ENCODE measurements at regions not wholly inside any gene's neighbourhood (a gene's known extent, or its start where the extent isn't known, plus 50 kb on each side); places are given as distances from the start of the nearest gene placed in this dataset.

GRCh38 chr4:181193131-181193930 is 1049.9 kb upstream of the TENM3 start:
- Histone ChIP-seq H3K36me3 (ENCODE audit: insufficient read depth, low read length) (no peaks in the 10 kb centered on the region), H3K27me3 (ENCODE audit: insufficient read depth, low read length) (no peaks in the 10 kb centered on the region), H3K4me3 (ENCODE audit: low read length) (no peak overlapping the region), H3K9me3 (ENCODE audit: low read length) (no peaks in the 10 kb centered on the region), H2AFZ (ENCODE audit: low read depth, low read length) (peak overlapping the region; percentile 12), H3K4me1 (ENCODE audit: insufficient read depth, low read length) (peaks cover 15% of the 10 kb centered on the region)

- Histone ChIP-seq H3K4me1 (ENCODE audit: insufficient read depth, low read length) (peaks cover 15% of the 10 kb centered on the region), H3K27me3 (ENCODE audit: insufficient read depth, low read length) (no peaks in the 10 kb centered on the region), H3K4me3 (ENCODE audit: low read length) (no peak overlapping the region), H3K9me3 (ENCODE audit: low read length) (no peaks in the 10 kb centered on the region), H2AFZ (ENCODE audit: low read depth, low read length) (no peak overlapping the region), H3K36me3 (ENCODE audit: insufficient read depth, low read length) (no peaks in the 10 kb centered on the region)
Measured at GRCh38 chr4:181194096-181194495, 1049.1 kb upstream of the TENM3 start.

GRCh38 chr4:181200076-181200475 is 1043.1 kb upstream of the TENM3 start:
- Histone ChIP-seq H3K9me3 (ENCODE audit: low read length) (no peaks in the 10 kb centered on the region), H3K4me1 (ENCODE audit: insufficient read depth, low read length) (peaks cover 15% of the 10 kb centered on the region), H3K36me3 (ENCODE audit: insufficient read depth, low read length) (no peaks in the 10 kb centered on the region), H2AFZ (ENCODE audit: low read depth, low read length) (no peak overlapping the region), H3K27me3 (ENCODE audit: insufficient read depth, low read length) (no peaks in the 10 kb centered on the region), H3K4me3 (ENCODE audit: low read length) (no peak overlapping the region)

GRCh38 chr4:181202240-181202639 is 1041.0 kb upstream of the TENM3 start:
- no peaks in the 10 kb centered on the region for H3K9me3 ChIP-seq (ENCODE audit: low read length)
- no peaks in the 10 kb centered on the region for H3K36me3 ChIP-seq (ENCODE audit: insufficient read depth, low read length)
- H3K4me3 ChIP-seq (ENCODE audit: low read length) = no peak overlapping the region
- H3K27me3 ChIP-seq (ENCODE audit: insufficient read depth, low read length) = no peaks in the 10 kb centered on the region
- H2AFZ ChIP-seq (ENCODE audit: low read depth, low read length) = no peak overlapping the region
- peaks cover 20% of the 10 kb centered on the region for H3K4me1 ChIP-seq (ENCODE audit: insufficient read depth, low read length)

- H3K4me1 ChIP-seq (ENCODE audit: insufficient read depth, low read length) = peaks cover 20% of the 10 kb centered on the region
Measured at GRCh38 chr4:181204109-181204508, 1039.1 kb upstream of the TENM3 start.

DNA sequence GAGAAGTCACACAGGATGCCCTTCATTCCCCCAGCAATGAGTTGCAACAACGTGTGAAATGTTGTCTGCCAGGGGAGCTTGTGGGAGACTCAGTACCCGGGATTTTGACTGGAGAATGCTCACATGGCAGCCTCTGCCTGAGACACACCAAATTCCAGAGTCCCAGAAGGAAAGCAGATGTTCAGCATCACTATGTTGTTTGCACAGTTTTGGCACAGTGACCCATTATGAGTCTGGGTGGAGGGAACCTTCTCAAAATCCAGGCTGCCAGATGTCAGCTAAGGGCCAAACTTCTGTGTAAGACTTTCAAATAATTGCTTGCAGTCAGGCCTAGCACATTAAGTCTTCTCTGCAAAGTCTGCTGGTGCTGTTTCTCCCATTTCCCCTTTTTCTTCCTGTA is 1029.7 kb upstream of the TENM3 start:
- no peak overlapping the region for H2AFZ ChIP-seq (ENCODE audit: low read depth, low read length)
- H3K4me1 ChIP-seq (ENCODE audit: insufficient read depth, low read length) = peaks cover 5% of the 10 kb centered on the region
- no peaks in the 10 kb centered on the region for H3K27me3 ChIP-seq (ENCODE audit: insufficient read depth, low read length)
- H3K36me3 ChIP-seq (ENCODE audit: insufficient read depth, low read length) = no peaks in the 10 kb centered on the region
- H3K9me3 ChIP-seq (ENCODE audit: low read length) = no peaks in the 10 kb centered on the region
- no peak overlapping the region for H3K4me3 ChIP-seq (ENCODE audit: low read length)

More at GRCh38 chr4:181204109-181204508, 1039.1 kb upstream of the TENM3 start:
- Histone ChIP-seq H3K9me3 (ENCODE audit: low read length) (no peaks in the 10 kb centered on the region), H2AFZ (ENCODE audit: low read depth, low read length) (no peak overlapping the region), H3K27me3 (ENCODE audit: insufficient read depth, low read length) (no peaks in the 10 kb centered on the region), H3K36me3 (ENCODE audit: insufficient read depth, low read length) (no peaks in the 10 kb centered on the region), H3K4me3 (ENCODE audit: low read length) (no peak overlapping the region)

GRCh38 chr4:181216501-181216900 is 1026.7 kb upstream of the TENM3 start:
- Histone ChIP-seq H3K4me1 (ENCODE audit: insufficient read depth, low read length) (peaks cover 5% of the 10 kb centered on the region), H3K36me3 (ENCODE audit: insufficient read depth, low read length) (no peaks in the 10 kb centered on the region), H3K27me3 (ENCODE audit: insufficient read depth, low read length) (no peaks in the 10 kb centered on the region), H3K4me3 (ENCODE audit: low read length) (no peak overlapping the region), H3K9me3 (ENCODE audit: low read length) (no peaks in the 10 kb centered on the region), H2AFZ (ENCODE audit: low read depth, low read length) (no peak overlapping the region)

- H3K27me3 ChIP-seq (ENCODE audit: insufficient read depth, low read length) = no peaks in the 10 kb centered on the region
- no peaks in the 10 kb centered on the region for H3K9me3 ChIP-seq (ENCODE audit: low read length)
- no peak overlapping the region for H2AFZ ChIP-seq (ENCODE audit: low read depth, low read length)
- H3K4me1 ChIP-seq (ENCODE audit: insufficient read depth, low read length) = peaks cover 5% of the 10 kb centered on the region
- no peaks in the 10 kb centered on the region for H3K36me3 ChIP-seq (ENCODE audit: insufficient read depth, low read length)
- no peak overlapping the region for H3K4me3 ChIP-seq (ENCODE audit: low read length)
Measured at GRCh38 chr4:181219783-181220416, 1023.3 kb upstream of the TENM3 start.

DNA sequence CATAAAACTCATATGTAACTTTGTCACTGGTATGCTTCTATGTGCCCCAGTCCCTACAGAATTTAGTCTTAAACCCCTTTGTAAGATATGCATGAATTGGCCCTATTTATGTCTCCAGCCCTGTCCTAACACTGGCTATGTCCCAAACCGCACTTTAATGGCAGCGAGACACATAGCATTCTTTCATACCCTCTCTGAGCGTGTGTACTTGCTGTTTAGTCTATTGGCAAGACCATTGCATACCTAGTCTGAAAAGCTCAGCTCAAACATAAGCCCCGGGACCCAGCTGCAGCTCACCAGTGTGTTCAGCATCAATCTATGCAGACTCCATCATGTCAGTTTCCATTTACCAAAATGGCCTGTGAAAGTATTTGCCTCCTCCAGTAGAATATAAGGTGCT is 1018.4 kb upstream of the TENM3 start:
- no peak overlapping the region for H3K4me3 ChIP-seq (ENCODE audit: low read length)
- no peaks in the 10 kb centered on the region for H3K27me3 ChIP-seq (ENCODE audit: insufficient read depth, low read length)
- no peaks in the 10 kb centered on the region for H3K9me3 ChIP-seq (ENCODE audit: low read length)
- no peak overlapping the region for H2AFZ ChIP-seq (ENCODE audit: low read depth, low read length)
- H3K36me3 ChIP-seq (ENCODE audit: insufficient read depth, low read length) = no peaks in the 10 kb centered on the region
- H3K4me1 ChIP-seq (ENCODE audit: insufficient read depth, low read length) = no peaks in the 10 kb centered on the region

GRCh38 chr4:181225616-181226261 is 1017.5 kb upstream of the TENM3 start:
- Histone ChIP-seq H2AFZ (ENCODE audit: low read depth, low read length) (no peak overlapping the region), H3K4me3 (ENCODE audit: low read length) (no peak overlapping the region), H3K4me1 (ENCODE audit: insufficient read depth, low read length) (no peaks in the 10 kb centered on the region), H3K9me3 (ENCODE audit: low read length) (no peaks in the 10 kb centered on the region), H3K36me3 (ENCODE audit: insufficient read depth, low read length) (no peaks in the 10 kb centered on the region), H3K27me3 (ENCODE audit: insufficient read depth, low read length) (no peaks in the 10 kb centered on the region)

DNA sequence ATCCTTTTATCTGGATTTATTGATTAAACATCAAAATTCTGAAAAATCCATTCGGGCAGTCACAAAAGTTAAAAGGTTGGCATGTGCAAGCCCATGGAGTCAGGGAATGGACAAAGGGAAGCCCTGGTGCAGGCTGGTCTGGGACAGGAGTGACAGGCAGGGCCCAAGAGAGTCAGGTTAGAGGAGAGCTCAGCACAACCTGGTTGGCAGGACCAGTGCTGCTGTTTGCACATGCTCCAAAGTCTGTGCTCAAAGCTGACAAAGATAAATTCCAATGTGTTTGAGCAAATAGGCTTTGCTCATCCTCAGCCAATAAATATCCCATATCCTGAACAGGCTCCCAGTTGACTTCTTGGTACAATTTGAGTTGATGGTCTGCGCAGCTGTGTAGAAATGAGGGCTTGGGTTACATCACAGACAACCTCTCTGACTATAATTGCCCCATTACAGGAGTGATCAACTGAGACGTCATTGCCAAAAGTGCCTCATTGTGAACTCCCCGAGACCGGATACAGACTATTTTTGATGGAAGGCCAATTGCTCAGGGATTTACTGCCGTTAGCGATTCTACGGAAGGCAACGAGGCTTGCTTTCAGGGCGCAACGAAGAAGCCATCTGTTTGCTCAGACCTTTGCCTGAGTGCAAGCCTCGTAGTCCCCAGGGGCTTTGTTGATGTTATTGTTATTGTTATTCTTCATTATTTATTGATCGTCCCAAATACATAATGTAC is 1008.1 kb upstream of the TENM3 start:
- no peaks in the 10 kb centered on the region for H3K4me1 ChIP-seq (ENCODE audit: insufficient read depth, low read length)
- H3K27me3 ChIP-seq (ENCODE audit: insufficient read depth, low read length) = no peaks in the 10 kb centered on the region
- no peak overlapping the region for H2AFZ ChIP-seq (ENCODE audit: low read depth, low read length)
- no peak overlapping the region for H3K4me3 ChIP-seq (ENCODE audit: low read length)
- no peaks in the 10 kb centered on the region for H3K9me3 ChIP-seq (ENCODE audit: low read length)
- no peaks in the 10 kb centered on the region for H3K36me3 ChIP-seq (ENCODE audit: insufficient read depth, low read length)

DNA sequence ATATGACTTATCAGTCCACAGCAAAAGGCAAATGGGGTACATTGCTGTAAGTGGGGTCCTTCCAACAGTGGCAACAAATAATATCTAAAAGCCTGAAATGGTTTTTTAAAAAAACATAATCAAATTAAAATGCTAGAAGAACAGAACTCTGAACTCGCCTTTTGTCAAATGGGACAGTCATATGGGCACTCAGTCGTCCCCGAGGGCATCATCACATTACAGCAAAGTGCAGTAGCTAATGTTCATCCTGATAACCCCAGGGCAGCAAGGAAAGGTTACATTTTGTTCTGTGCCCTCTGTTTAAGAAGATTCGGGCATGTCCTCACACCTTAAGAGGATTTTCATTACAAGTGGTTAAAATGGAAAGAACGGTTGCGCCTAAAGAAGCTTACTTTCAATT is 997.9 kb upstream of the TENM3 start:
- no peaks in the 10 kb centered on the region for H3K27me3 ChIP-seq (ENCODE audit: insufficient read depth, low read length)
- no peaks in the 10 kb centered on the region for H3K9me3 ChIP-seq (ENCODE audit: low read length)
- H3K36me3 ChIP-seq (ENCODE audit: insufficient read depth, low read length) = no peaks in the 10 kb centered on the region
- H3K4me1 ChIP-seq (ENCODE audit: insufficient read depth, low read length) = peaks cover 13% of the 10 kb centered on the region
- H3K4me3 ChIP-seq (ENCODE audit: low read length) = no peak overlapping the region
- H2AFZ ChIP-seq (ENCODE audit: low read depth, low read length) = no peak overlapping the region

- Histone ChIP-seq H3K4me1 (ENCODE audit: insufficient read depth, low read length) (peaks cover 13% of the 10 kb centered on the region), H3K36me3 (ENCODE audit: insufficient read depth, low read length) (no peaks in the 10 kb centered on the region), H3K4me3 (ENCODE audit: low read length) (no peak overlapping the region), H2AFZ (ENCODE audit: low read depth, low read length) (no peak overlapping the region), H3K27me3 (ENCODE audit: insufficient read depth, low read length) (no peaks in the 10 kb centered on the region), H3K9me3 (ENCODE audit: low read length) (no peaks in the 10 kb centered on the region)
Measured at GRCh38 chr4:181249031-181249430, 994.2 kb upstream of the TENM3 start.

Measured in neuron (in vitro differentiated cells).